Parathyroid adenoma (tissue), 2 donors: ENCODE measurements at regions not wholly inside any gene's neighbourhood (a gene's known extent, or its start where the extent isn't known, plus 50 kb on each side); places are given as distances from the start of the nearest gene placed in this dataset.

ENCODE experiments used
- H2AFZ ChIP-seq: fragments of 300-600 bp; sonication (generic); one replicate; pipeline ENCODE4 v1.7.0; 2017; ENCODE audit warnings: antibody characterized with exemption, mild to moderate bottlenecking
- H3K27ac ChIP-seq: fragments of 300-600 bp; sonication (generic); one replicate; pipeline ENCODE4 v1.7.0; 2017
- H3K27me3 ChIP-seq: fragments of 300-600 bp; sonication (generic); one replicate; pipeline ENCODE4 v1.7.0; 2017; ENCODE audit warnings: low read length; ENCODE audit not compliant: control insufficient read depth, insufficient read depth
- H3K36me3 ChIP-seq: fragments of 300-600 bp; sonication (generic); one replicate; pipeline ENCODE4 v1.7.0; 2017; ENCODE audit warnings: low read length; ENCODE audit not compliant: control insufficient read depth, insufficient read depth
- H3K4me1 ChIP-seq: fragments of 300-600 bp; sonication (generic); one replicate; pipeline ENCODE4 v1.7.0; 2017; ENCODE audit warnings: control low read depth
- H3K4me2 ChIP-seq: fragments of 300-600 bp; sonication (generic); one replicate; pipeline ENCODE4 v1.7.0; 2017; ENCODE audit warnings: low read length
- H3K4me3 ChIP-seq: fragments of 300-600 bp; sonication (generic); one replicate; pipeline ENCODE4 v1.7.0; 2017; ENCODE audit warnings: low read depth, low read length
- H3K79me2 ChIP-seq: fragments of 300-600 bp; sonication (generic); one replicate; pipeline ENCODE4 v1.7.0; 2017; ENCODE audit warnings: control low read depth
- H3K9ac ChIP-seq: fragments of 300-600 bp; sonication (generic); one replicate; pipeline ENCODE4 v1.7.0; 2017; ENCODE audit warnings: mild to moderate bottlenecking
- H3K9me3 ChIP-seq: fragments of 300-600 bp; sonication (generic); one replicate; pipeline ENCODE4 v1.7.0; 2017; ENCODE audit warnings: low read length; ENCODE audit not compliant: control insufficient read depth
- CTCF ChIP-seq: fragments of 300-600 bp; sonication (generic); IDR thresholded peaks from one replicate; pipeline ENCODE4 v1.7.0; 2017; ENCODE audit warnings: antibody characterized with exemption, mild to moderate bottlenecking
- donor health status: primary hyperparathyroidism.

- no peak overlapping the region for H3K4me2 ChIP-seq
- H3K9me3 ChIP-seq = no peaks in the 10 kb centered on the region
- no peaks in the 10 kb centered on the region for H3K36me3 ChIP-seq
- H2AFZ ChIP-seq = no peak overlapping the region
- H3K27me3 ChIP-seq = no peaks in the 10 kb centered on the region
- no peaks in the 10 kb centered on the region for H3K4me1 ChIP-seq
- no peak for TF ChIP-seq CTCF
- no peak overlapping the region for H3K27ac ChIP-seq
- no peak overlapping the region for H3K4me3 ChIP-seq
- H3K79me2 ChIP-seq = no peaks in the 10 kb centered on the region
- no peak overlapping the region for H3K9ac ChIP-seq
Measured at GRCh38 chr1:38253314-38253713, 206.7 kb upstream of the POU3F1 start.

GRCh38 chr1:38250356-38250755, 203.8 kb upstream of the POU3F1 start:
- H3K4me1 ChIP-seq = no peaks in the 10 kb centered on the region
- H2AFZ ChIP-seq = no peak overlapping the region
- no peak for TF ChIP-seq CTCF
- H3K4me3 ChIP-seq = no peak overlapping the region
- no peak overlapping the region for H3K9ac ChIP-seq
- H3K36me3 ChIP-seq = no peaks in the 10 kb centered on the region
- no peaks in the 10 kb centered on the region for H3K9me3 ChIP-seq
- H3K27ac ChIP-seq = no peak overlapping the region
- H3K4me2 ChIP-seq = no peak overlapping the region
- no peaks in the 10 kb centered on the region for H3K27me3 ChIP-seq
- no peaks in the 10 kb centered on the region for H3K79me2 ChIP-seq

- Histone ChIP-seq H3K27ac (no peak overlapping the region), H3K79me2 (no peaks in the 10 kb centered on the region), H3K4me1 (no peaks in the 10 kb centered on the region), H3K9me3 (no peaks in the 10 kb centered on the region), H3K27me3 (no peaks in the 10 kb centered on the region), H3K36me3 (no peaks in the 10 kb centered on the region), H2AFZ (no peak overlapping the region), H3K9ac (no peak overlapping the region), H3K4me2 (no peak overlapping the region), H3K4me3 (no peak overlapping the region)
- TF ChIP-seq CTCF = no peak
Measured at GRCh38 chr1:38249001-38249400, 202.4 kb upstream of the POU3F1 start.

- Histone ChIP-seq H3K4me2 (no peak overlapping the region), H3K9me3 (no peaks in the 10 kb centered on the region), H3K4me1 (no peaks in the 10 kb centered on the region), H3K27me3 (no peaks in the 10 kb centered on the region), H3K79me2 (no peaks in the 10 kb centered on the region), H2AFZ (no peak overlapping the region), H3K4me3 (no peak overlapping the region), H3K36me3 (no peaks in the 10 kb centered on the region), H3K9ac (no peak overlapping the region), H3K27ac (no peak overlapping the region)
- no peak for TF ChIP-seq CTCF
Measured at GRCh38 chr1:38246955-38247952, 200.7 kb upstream of the POU3F1 start.
